Fibroblast of skin of right quadriceps (primary cell): ENCODE measurements at regions not wholly inside any gene's neighbourhood (a gene's known extent, or its start where the extent isn't known, plus 50 kb on each side); places are given as distances from the start of the nearest gene placed in this dataset.
"Not testable (repeated sequence)": the region's sequence is repeated elsewhere in the genome, so short reads cannot be mapped to it uniquely, and the experiment has no call there.

Experiments used
- DNase-seq: peaks from one replicate; pipeline ENCODE4 v3.0.0-alpha.2; 2013

- no peak for DNase-seq
Observed at GRCh38 chr2:210963386-210963785, 407.0 kb downstream of the CPS1 start.

- DNase-seq: no peak
Observed at GRCh38 chr2:210964141-210964764, 407.9 kb downstream of the CPS1 start.

GRCh38 chr2:210965472-210965871, 409.1 kb downstream of the CPS1 start:
- no peak for DNase-seq

- DNase-seq: no peak
Observed at GRCh38 chr2:210966330-210966729, 409.9 kb downstream of the CPS1 start.

- no peak for DNase-seq
Observed at GRCh38 chr2:210971431-210971830, 415.0 kb downstream of the CPS1 start.

GRCh38 chr2:210986806-210987205, 430.4 kb downstream of the CPS1 start:
- DNase-seq: not testable (repeated sequence)

GRCh38 chr2:210991107-210991506, 434.7 kb downstream of the CPS1 start:
- no peak for DNase-seq

GRCh38 chr2:210994104-210994503, 437.7 kb downstream of the CPS1 start:
- no peak for DNase-seq

- DNase-seq: no peak
Observed at GRCh38 chr2:210997373-210997772, 441.0 kb downstream of the CPS1 start.

- no peak for DNase-seq
Observed at GRCh38 chr2:210998334-210998733, 441.9 kb downstream of the CPS1 start.

GRCh38 chr2:211014376-211014775, 458.0 kb downstream of the CPS1 start:
- no peak for DNase-seq

- DNase-seq: no peak
Observed at GRCh38 chr2:211014906-211015305, 458.5 kb downstream of the CPS1 start.

GRCh38 chr2:211025089-211025488, 468.7 kb downstream of the CPS1 start:
- DNase-seq: not testable (repeated sequence)

- no peak for DNase-seq
Observed at GRCh38 chr2:211026109-211026508, 469.7 kb downstream of the CPS1 start.

- DNase-seq: no peak
Observed at GRCh38 chr2:211027976-211028375, 471.6 kb downstream of the CPS1 start.

- no peak for DNase-seq
Observed at GRCh38 chr2:211033765-211034164, 477.4 kb downstream of the CPS1 start.

- no peak for DNase-seq
Observed at GRCh38 chr2:211035548-211036185, 479.3 kb downstream of the CPS1 start.

GRCh38 chr2:211045025-211045424, 488.6 kb downstream of the CPS1 start:
- DNase-seq: no peak

- DNase-seq: no peak
Observed at GRCh38 chr2:211049321-211050018, 493.1 kb downstream of the CPS1 start.

GRCh38 chr2:211055438-211055837, 499.0 kb downstream of the CPS1 start:
- no peak for DNase-seq

GRCh38 chr2:211061612-211062296, 505.4 kb downstream of the CPS1 start:
- no peak for DNase-seq

- no peak for DNase-seq
Observed at GRCh38 chr2:211062297-211062612, 505.9 kb downstream of the CPS1 start.

GRCh38 chr2:211067029-211067428, 510.6 kb downstream of the CPS1 start:
- DNase-seq: no peak
